Activated naive CD4-positive, alpha-beta T cell treated with anti-CD3 and anti-CD28 coated beads, Interleukin-2, amount 50 U/mL, for 72 hours (primary cell): ENCODE measurements at regions not wholly inside any gene's neighbourhood (a gene's known extent, or its start where the extent isn't known, plus 50 kb on each side); places are given as distances from the start of the nearest gene placed in this dataset.

Experiments
- ATAC-seq, 2 donors: fragments of 150-1000 bp; cut with Tn5 transposase; 2 replicates each; pipeline ENCODE4 v1.10.0; 2021; ENCODE audit warnings: mild to moderate bottlenecking in 2 of 2, moderate library complexity in 2 of 2
- DNase-seq, 2 donors: peaks; one replicate each; pipeline ENCODE4 v3.0.0; 2021 to 2022; ENCODE audit warnings: low spot score in 2 of 2
- H3K27ac Mint-ChIP-seq, 2 donors: one replicate each; pipeline ENCODE4 v1.8.0; 2022; ENCODE audit warnings: mild to moderate bottlenecking in 2 of 2, mixed read lengths in 2 of 2
- H3K36me3 Mint-ChIP-seq, 2 donors: one replicate each; pipeline ENCODE4 v1.8.0; 2022; ENCODE audit warnings: mixed read lengths in 2 of 2
- H3K9me3 Mint-ChIP-seq, 2 donors: one replicate each; pipeline ENCODE4 v1.8.0; 2022; ENCODE audit warnings: mixed read lengths in 2 of 2

DNA sequence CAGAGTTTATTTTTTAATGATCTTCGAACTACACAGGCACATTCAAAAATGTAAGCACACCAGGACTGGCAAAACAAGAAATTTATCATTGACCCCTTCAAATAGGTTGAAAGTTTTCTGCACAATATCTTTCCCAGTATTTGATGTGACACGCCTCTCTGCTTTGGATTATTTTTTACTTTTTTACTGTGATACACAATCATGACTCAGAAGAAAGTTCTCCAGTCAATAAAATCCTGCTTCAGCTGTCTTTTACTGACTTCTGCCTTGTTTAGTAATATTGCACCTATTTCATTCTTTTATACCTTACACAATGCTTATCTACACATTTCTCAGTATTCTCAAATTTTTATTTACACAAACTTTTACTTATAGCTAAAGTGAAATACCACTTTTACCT lies 1750.4 kb downstream of the PCDH9 start:
- no peaks in the 10 kb centered on the region for H3K36me3 Mint-ChIP-seq
- H3K27ac Mint-ChIP-seq: no peak overlapping the region

GRCh38 chr13:65473196-65473595 lies 1756.9 kb downstream of the PCDH9 start:
- no peak for ATAC-seq
- peaks cover 5 to 16% of the 10 kb centered on the region in 2 donors for H3K9me3 Mint-ChIP-seq
- DNase-seq: no peak
- H3K27ac Mint-ChIP-seq: no peak overlapping the region
- H3K36me3 Mint-ChIP-seq: no peaks in the 10 kb centered on the region

More for the DNA sequence above, 1750.4 kb downstream of the PCDH9 start:
- DNase-seq (no peak), ATAC-seq (no peak)
- H3K9me3 Mint-ChIP-seq: peaks cover 14 to 16% of the 10 kb centered on the region in 2 donors

GRCh38 chr13:65472336-65472735 lies 1757.8 kb downstream of the PCDH9 start:
- DNase-seq (no peak), ATAC-seq (no peak)
- Mint-ChIP-seq H3K9me3 (peaks cover 5 to 16% of the 10 kb centered on the region in 2 donors), H3K27ac (no peak overlapping the region), H3K36me3 (no peaks in the 10 kb centered on the region)

GRCh38 chr13:65470781-65471180 lies 1759.4 kb downstream of the PCDH9 start:
- Mint-ChIP-seq H3K9me3 (peaks cover 10 to 23% of the 10 kb centered on the region in 2 donors), H3K36me3 (peaks cover 0 to 6% of the 10 kb centered on the region in 2 donors)
- ATAC-seq: no peak

DNA sequence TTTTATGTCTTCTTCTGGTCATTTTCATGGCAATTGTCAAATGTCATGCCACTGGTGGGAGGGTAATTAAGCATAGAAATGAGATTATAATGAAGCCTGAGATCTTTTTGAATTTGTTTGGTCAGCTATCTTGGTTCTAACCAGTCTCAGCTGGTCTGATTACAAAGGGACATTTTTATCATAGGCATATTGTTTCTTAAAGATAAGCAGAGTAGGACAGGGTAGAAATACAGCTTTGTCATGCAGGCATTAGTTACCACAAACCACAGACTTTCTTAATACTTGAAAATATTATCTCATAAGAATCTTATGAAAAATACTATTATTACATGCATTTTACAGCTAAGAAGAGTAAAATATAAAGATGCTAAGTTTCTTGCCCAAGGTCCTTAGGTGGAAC lies 1761.5 kb downstream of the PCDH9 start:
- Mint-ChIP-seq H3K36me3 (peaks cover 0 to 11% of the 10 kb centered on the region in 2 donors), H3K27ac (no peak overlapping the region), H3K9me3 (peaks cover 21 to 30% of the 10 kb centered on the region in 2 donors)
- ATAC-seq (no peak), DNase-seq (no peak)

More at GRCh38 chr13:65470781-65471180, 1759.4 kb downstream of the PCDH9 start:
- DNase-seq: no peak
- no peak overlapping the region for H3K27ac Mint-ChIP-seq

DNA sequence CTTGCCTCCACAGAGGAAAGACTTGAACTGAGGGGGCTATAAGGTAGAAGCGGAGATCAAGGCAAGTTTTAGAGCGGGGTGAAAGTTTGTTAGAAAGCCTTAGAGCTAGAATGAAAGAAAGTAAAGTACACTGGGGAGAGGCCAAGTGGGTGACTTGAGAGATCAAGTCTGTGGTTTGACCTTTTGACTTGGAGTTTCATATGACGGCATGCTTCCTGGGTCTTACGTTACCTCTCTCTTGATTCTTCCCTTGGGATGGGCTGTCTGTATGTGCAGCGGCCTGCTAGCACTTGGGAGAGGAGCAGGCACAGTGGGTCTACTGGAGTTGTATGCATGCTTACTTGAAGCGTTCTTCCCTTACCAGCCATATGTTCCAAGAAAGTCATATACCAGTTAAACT lies 1768.5 kb downstream of the PCDH9 start:
- peaks cover 0 to 11% of the 10 kb centered on the region in 2 donors for H3K36me3 Mint-ChIP-seq
- DNase-seq: no peak
- ATAC-seq: no peak
- H3K9me3 Mint-ChIP-seq: peaks cover 24 to 38% of the 10 kb centered on the region in 2 donors
- no peak overlapping the region for H3K27ac Mint-ChIP-seq

GRCh38 chr13:65460136-65460535 lies 1770.0 kb downstream of the PCDH9 start:
- H3K9me3 Mint-ChIP-seq: peaks cover 14 to 25% of the 10 kb centered on the region in 2 donors
- DNase-seq (no peak), ATAC-seq (no peak)
- H3K36me3 Mint-ChIP-seq: peaks cover 0 to 1% of the 10 kb centered on the region in 2 donors
- no peak overlapping the region for H3K27ac Mint-ChIP-seq

DNA sequence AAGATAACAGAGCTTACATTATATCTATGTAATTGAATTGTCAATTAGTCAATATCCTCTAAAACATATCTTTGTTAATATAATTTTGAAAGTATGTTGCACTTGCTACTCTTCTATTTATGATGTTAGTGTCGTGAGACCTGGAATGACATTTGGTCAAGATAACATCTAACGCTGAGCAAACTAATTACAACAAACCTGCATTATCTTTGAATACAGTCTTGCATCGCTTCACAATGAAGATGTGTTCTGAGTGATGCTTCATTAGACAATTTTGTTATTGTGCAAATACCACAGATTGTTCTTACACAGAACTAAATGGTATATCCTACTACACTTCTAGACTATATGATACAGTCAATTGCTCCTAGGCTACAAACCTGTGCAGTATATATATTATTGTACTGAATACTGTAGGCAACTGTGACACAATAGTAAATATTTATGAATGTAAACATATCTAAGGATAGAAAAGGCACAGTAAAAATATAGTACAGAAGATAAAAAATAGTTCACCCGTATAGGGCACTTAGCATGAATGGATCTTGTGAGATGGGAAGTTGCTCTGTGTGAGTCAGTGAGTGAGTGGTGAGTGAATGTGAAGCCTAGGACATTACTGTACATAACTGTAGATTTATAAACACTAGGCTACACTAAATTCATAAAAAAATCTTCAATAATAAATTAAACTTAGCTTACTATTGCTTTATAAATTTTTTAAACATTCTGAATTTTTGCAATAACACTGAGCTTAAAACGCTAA lies 1773.8 kb downstream of the PCDH9 start:
- no peaks in the 10 kb centered on the region for H3K36me3 Mint-ChIP-seq
- no peak for DNase-seq
- peaks cover 1 to 9% of the 10 kb centered on the region in 2 donors for H3K9me3 Mint-ChIP-seq
- no peak overlapping the region for H3K27ac Mint-ChIP-seq
- ATAC-seq: no peak

DNA sequence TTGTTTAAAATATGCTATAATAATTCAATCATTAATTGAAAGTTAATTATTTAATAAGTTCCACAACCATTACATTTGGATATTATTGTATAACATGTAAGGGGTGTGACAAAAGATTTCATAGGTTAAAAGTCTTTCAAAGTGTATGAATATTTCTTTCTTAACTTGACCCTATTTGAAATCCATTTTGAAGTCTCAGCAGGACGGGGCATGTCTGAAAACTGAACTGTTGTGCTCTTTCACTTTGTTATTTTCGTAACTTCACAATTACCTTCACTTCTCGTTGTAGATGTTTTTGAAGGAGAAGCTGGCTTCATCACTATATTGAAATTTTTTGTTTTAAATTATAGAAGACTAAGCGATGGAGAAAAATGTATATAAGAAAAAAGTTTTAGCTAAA lies 1775.7 kb downstream of the PCDH9 start:
- ATAC-seq (no peak), DNase-seq (no peak)
- Mint-ChIP-seq H3K27ac (no peak overlapping the region), H3K36me3 (no peaks in the 10 kb centered on the region), H3K9me3 (peaks cover 0 to 4% of the 10 kb centered on the region in 2 donors)

- DNase-seq (no peak), ATAC-seq (no peak)
- no peak overlapping the region for H3K27ac Mint-ChIP-seq
- peaks cover 0 to 4% of the 10 kb centered on the region in 2 donors for H3K9me3 Mint-ChIP-seq
- H3K36me3 Mint-ChIP-seq: no peaks in the 10 kb centered on the region
Measured at GRCh38 chr13:65453982-65454381, 1776.2 kb downstream of the PCDH9 start.

GRCh38 chr13:65445340-65445739 lies 1784.8 kb downstream of the PCDH9 start:
- ATAC-seq (no peak), DNase-seq (no peak)
- peaks cover 19 to 36% of the 10 kb centered on the region in 2 donors for H3K9me3 Mint-ChIP-seq
- H3K36me3 Mint-ChIP-seq: peaks cover 0 to 12% of the 10 kb centered on the region in 2 donors
- H3K27ac Mint-ChIP-seq: no peak overlapping the region

- peaks cover 0 to 13% of the 10 kb centered on the region in 2 donors for H3K36me3 Mint-ChIP-seq
- H3K9me3 Mint-ChIP-seq: peaks cover 19% of the 10 kb centered on the region in 2 donors
- DNase-seq (no peak), ATAC-seq (no peak)
- no peak overlapping the region for H3K27ac Mint-ChIP-seq
Measured at GRCh38 chr13:65435590-65435989, 1794.5 kb downstream of the PCDH9 start.

DNA sequence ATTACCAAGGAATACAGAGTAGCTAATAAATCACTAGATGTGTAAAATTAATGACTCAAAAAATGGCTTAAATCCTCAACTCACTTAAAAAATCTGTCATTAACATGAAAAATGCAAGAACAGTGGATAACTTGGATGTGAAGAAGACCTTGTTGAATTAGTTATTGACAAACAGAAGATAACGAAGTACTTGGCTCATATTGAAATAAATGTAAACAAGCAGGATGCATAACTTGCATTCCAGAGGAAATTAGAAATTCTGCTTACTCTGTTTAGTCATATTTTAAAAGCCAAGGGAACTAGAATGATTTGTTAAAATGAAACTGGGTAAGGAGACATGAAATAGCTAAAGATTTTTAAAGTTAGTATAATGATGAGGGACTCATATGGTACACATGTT lies 1812.2 kb downstream of the PCDH9 start:
- H3K27ac Mint-ChIP-seq: no peak overlapping the region
- no peak for ATAC-seq
- peaks cover 26 to 37% of the 10 kb centered on the region in 2 donors for H3K9me3 Mint-ChIP-seq
- DNase-seq: no peak
- peaks cover 0 to 6% of the 10 kb centered on the region in 2 donors for H3K36me3 Mint-ChIP-seq

- Mint-ChIP-seq H3K27ac (no peak overlapping the region), H3K9me3 (peaks cover 30 to 34% of the 10 kb centered on the region in 2 donors), H3K36me3 (peaks cover 0 to 6% of the 10 kb centered on the region in 2 donors)
- no peak for ATAC-seq
- DNase-seq: no peak
Measured at GRCh38 chr13:65416784-65417183, 1813.4 kb downstream of the PCDH9 start.

GRCh38 chr13:65414187-65414586 lies 1815.9 kb downstream of the PCDH9 start:
- no peak for ATAC-seq
- H3K27ac Mint-ChIP-seq: no peak overlapping the region
- H3K36me3 Mint-ChIP-seq: peaks cover 0 to 6% of the 10 kb centered on the region in 2 donors
- peaks cover 21 to 26% of the 10 kb centered on the region in 2 donors for H3K9me3 Mint-ChIP-seq
- DNase-seq: no peak

GRCh38 chr13:65411521-65411920 lies 1818.6 kb downstream of the PCDH9 start:
- Mint-ChIP-seq H3K9me3 (peaks cover 13 to 17% of the 10 kb centered on the region in 2 donors), H3K36me3 (no peaks in the 10 kb centered on the region), H3K27ac (no peak overlapping the region)
- ATAC-seq (no peak), DNase-seq (no peak)

- no peak overlapping the region for H3K27ac Mint-ChIP-seq
- peaks cover 9 to 17% of the 10 kb centered on the region in 2 donors for H3K9me3 Mint-ChIP-seq
- no peak for ATAC-seq
Measured at GRCh38 chr13:65410791-65411190, 1819.3 kb downstream of the PCDH9 start.

GRCh38 chr13:65401315-65401714 lies 1828.8 kb downstream of the PCDH9 start:
- H3K9me3 Mint-ChIP-seq: peaks cover 5 to 14% of the 10 kb centered on the region in 2 donors

More at GRCh38 chr13:65410791-65411190, 1819.3 kb downstream of the PCDH9 start:
- DNase-seq: no peak
- no peaks in the 10 kb centered on the region for H3K36me3 Mint-ChIP-seq

More at GRCh38 chr13:65401315-65401714, 1828.8 kb downstream of the PCDH9 start:
- ATAC-seq (no peak), DNase-seq (no peak)
- Mint-ChIP-seq H3K36me3 (no peaks in the 10 kb centered on the region), H3K27ac (no peak overlapping the region)
